Esophagus muscularis mucosa (tissue), 4 donors: ENCODE measurements at regions not wholly inside any gene's neighbourhood (a gene's known extent, or its start where the extent isn't known, plus 50 kb on each side); places are given as distances from the start of the nearest gene placed in this dataset.

Source experiments
- DNase-seq: peaks from one replicate; pipeline ENCODE4 v3.0.0-alpha.2; 2017; ENCODE audit errors: extremely low spot score
- H3K27ac ChIP-seq, 4 donors: fragments of 200-600 bp; sonication (generic); replicated peaks in 1 of 4; 1 replicate in 3 of 4; 2 replicates in 1 of 4; pipeline ENCODE4 v1.5.1; 2016 to 2019; ENCODE audit warnings: mild to moderate bottlenecking in 1 of 4
- H3K27me3 ChIP-seq, 4 donors: fragments of 200-600 bp; sonication (generic); one replicate each; pipeline versions ENCODE4 v1.5.1 to v1.6.0; 2016 to 2019
- H3K36me3 ChIP-seq, 4 donors: fragments of 200-600 bp; sonication (generic); one replicate each; pipeline ENCODE4 v1.5.1; 2016 to 2019
- H3K4me1 ChIP-seq, 4 donors: fragments of 200-600 bp; sonication (generic); one replicate each; pipeline ENCODE4 v1.5.1; 2016 to 2019
- H3K4me3 ChIP-seq, 4 donors: fragments of 200-600 bp; sonication (generic); 1 replicate in 2 of 4; 2 replicates in 2 of 4; pipeline ENCODE4 v1.5.1; 2016 to 2019; ENCODE audit warnings: mild to moderate bottlenecking in 4 of 4, moderate library complexity in 1 of 4
- H3K9me3 ChIP-seq, 4 donors: fragments of 200-600 bp; sonication (generic); 1 replicate in 3 of 4; 2 replicates in 1 of 4; pipeline ENCODE4 v1.5.1; 2016 to 2019
- CTCF ChIP-seq, 3 experiments: fragments of 200-600 bp in 2 of 3; fragments of 450-650 bp in 1 of 3; sonication (generic) in 2 of 3; IDR thresholded peaks; one replicate each; pipeline ENCODE4 v1.5.1; 2017 to 2019; ENCODE audit warnings: antibody characterized with exemption in 3 of 3, mild to moderate bottlenecking in 2 of 3, moderate library complexity in 1 of 3
- EP300 ChIP-seq: sonication (generic); formaldehyde crosslinking; IDR thresholded peaks from one replicate; pipeline ENCODE4 v1.6.1; 2017; ENCODE audit warnings: antibody characterized with exemption
- POLR2A ChIP-seq: fragments of 450-650 bp; IDR thresholded peaks from one replicate; pipeline ENCODE4 v1.6.1; 2017; ENCODE audit warnings: antibody characterized with exemption, moderate library complexity, mild to moderate bottlenecking, low read depth
- POLR2AphosphoS5 ChIP-seq, 2 donors: sonication (generic); formaldehyde crosslinking; IDR thresholded peaks; one replicate each; pipeline ENCODE4 v1.6.1; 2017; ENCODE audit warnings: antibody characterized with exemption in 2 of 2
- WGBS: methylation state at CpG from one replicate; pipeline ENCODE4 v1.1.5; 2018; 5-methylcytosine and 5-hydroxymethylcytosine counted together
- intact Hi-C: fragments of 100-400 bp; cut with DNase I; formaldehyde crosslinking; loops from one replicate; pipeline ENCODE4 v1.15.1; 2023

GRCh38 chr4:149995134-149995756, 83.0 kb upstream of the DCLK2 start:
- no peak for TF ChIP-seq CTCF (IDR thresholded peaks at IDR 0.05)
- no peak for TF ChIP-seq POLR2A
- TF ChIP-seq EP300: no peak
- TF ChIP-seq POLR2AphosphoS5 (IDR thresholded peaks at IDR 0.05): no peak
- 65% methylated on average over 1 of the region's 1 CpG for WGBS
- no peak for DNase-seq
- Histone ChIP-seq H3K4me3 (no peak overlapping the region), H3K27me3 (no peaks in the 10 kb centered on the region), H3K4me1 (peaks cover 0 to 8% (median 6%) of the 10 kb centered on the region in 4 donors), H3K9me3 (no peaks in the 10 kb centered on the region), H3K36me3 (no peaks in the 10 kb centered on the region), H3K27ac (no peak overlapping the region)
- intact Hi-C loops: no loop called here

- H3K4me3 ChIP-seq: no peak overlapping the region
- peak overlapping the region in 1 of 4 donors; percentile 10 for H3K27ac ChIP-seq
- intact Hi-C loops: loop anchor here (2.0 kb wide), 1 partner anchor 245 kb away; no protein-coding TSS in a partner anchor
- no peaks in the 10 kb centered on the region for H3K9me3 ChIP-seq
- 41% methylated on average over 4 of the region's 4 CpGs for WGBS
- no peaks in the 10 kb centered on the region for H3K36me3 ChIP-seq
- TF ChIP-seq CTCF (IDR thresholded peaks at IDR 0.05): no peak
- TF ChIP-seq POLR2A: no peak
- no peak for TF ChIP-seq EP300
- no peak for TF ChIP-seq POLR2AphosphoS5 (IDR thresholded peaks at IDR 0.05)
- peaks cover 0 to 22% (median 15%) of the 10 kb centered on the region in 4 donors for H3K4me1 ChIP-seq
- DNase-seq: no peak
- H3K27me3 ChIP-seq: no peaks in the 10 kb centered on the region
Observed at GRCh38 chr4:149997881-149998421, 80.3 kb upstream of the DCLK2 start.

- Histone ChIP-seq H3K27ac (no peak overlapping the region), H3K36me3 (no peaks in the 10 kb centered on the region), H3K9me3 (no peaks in the 10 kb centered on the region), H3K4me3 (no peak overlapping the region), H3K27me3 (no peaks in the 10 kb centered on the region), H3K4me1 (peaks cover 0 to 37% (median 30%) of the 10 kb centered on the region in 4 donors)
- WGBS: 25% methylated on average over 3 of the region's 3 CpGs
- no peak for TF ChIP-seq POLR2AphosphoS5 (IDR thresholded peaks at IDR 0.05)
- TF ChIP-seq EP300: no peak
- peak; percentile 79 to 83 (median 81) for TF ChIP-seq CTCF (IDR thresholded peaks at IDR 0.05)
- no peak for TF ChIP-seq POLR2A
- DNase-seq: no peak
- intact Hi-C loops: loop anchor here (2.0 kb wide), 1 partner anchor 243 kb away; no protein-coding TSS in a partner anchor
Observed at GRCh38 chr4:149999485-150000074, 78.7 kb upstream of the DCLK2 start.

- DNase-seq: no peak
- no peaks in the 10 kb centered on the region for H3K9me3 ChIP-seq
- no peaks in the 10 kb centered on the region for H3K27me3 ChIP-seq
- TF ChIP-seq POLR2A (no peak), EP300 (no peak), CTCF (IDR thresholded peaks at IDR 0.05) (no peak), POLR2AphosphoS5 (IDR thresholded peaks at IDR 0.05) (no peak)
- no peaks in the 10 kb centered on the region for H3K36me3 ChIP-seq
- 89% methylated on average over 5 of the region's 5 CpGs for WGBS
- peaks cover 17 to 60% (median 52%) of the 10 kb centered on the region in 4 donors for H3K4me1 ChIP-seq
- no peak overlapping the region for H3K4me3 ChIP-seq
- intact Hi-C loops: no loop called here
- H3K27ac ChIP-seq: peak overlapping the region in 1 of 4 donors; percentile 71
Observed at GRCh38 chr4:150001815-150002214, 76.4 kb upstream of the DCLK2 start.
